ENCODE measurements at regions not wholly inside any gene's neighbourhood (a gene's known extent, or its start where the extent isn't known, plus 50 kb on each side); places are given as distances from the start of the nearest gene placed in this dataset.

DNA sequence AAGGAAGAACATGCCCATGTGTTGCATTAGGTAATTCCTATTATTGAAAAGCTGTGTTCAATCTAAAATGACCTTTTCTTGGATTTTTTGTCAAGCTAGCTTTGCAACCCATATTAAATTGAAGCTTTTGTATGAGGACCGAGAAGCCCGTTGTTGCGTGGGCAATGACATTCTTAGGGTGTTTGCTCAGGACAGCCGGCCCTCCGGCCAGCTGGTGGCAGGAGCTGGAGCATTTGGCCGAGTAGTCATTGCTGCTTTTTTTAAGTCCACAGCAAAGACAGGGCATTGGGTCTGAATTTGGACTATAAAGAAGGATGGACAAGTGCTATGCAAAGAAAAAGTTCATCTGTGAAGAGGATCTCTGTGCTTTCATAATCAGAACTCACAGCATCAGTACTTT, 365.8 kb downstream of the SAMD5 start:
- Mint-ChIP-seq H3K27ac (ENCODE audit: unreplicated experiment) (no peak overlapping the region), H3K36me3 (ENCODE audit: unreplicated experiment) (no peaks in the 10 kb centered on the region), H3K27me3 (ENCODE audit: unreplicated experiment) (no peaks in the 10 kb centered on the region), H3K4me3 (ENCODE audit: unreplicated experiment) (no peak overlapping the region), H3K4me1 (ENCODE audit: unreplicated experiment) (peaks cover 35% of the 10 kb centered on the region), H3K9me3 (ENCODE audit: unreplicated experiment) (no peaks in the 10 kb centered on the region)
- DNase-seq (ENCODE audit: extremely low spot score, unreplicated experiment): no peak
- TF ChIP-seq, protein P1, sequence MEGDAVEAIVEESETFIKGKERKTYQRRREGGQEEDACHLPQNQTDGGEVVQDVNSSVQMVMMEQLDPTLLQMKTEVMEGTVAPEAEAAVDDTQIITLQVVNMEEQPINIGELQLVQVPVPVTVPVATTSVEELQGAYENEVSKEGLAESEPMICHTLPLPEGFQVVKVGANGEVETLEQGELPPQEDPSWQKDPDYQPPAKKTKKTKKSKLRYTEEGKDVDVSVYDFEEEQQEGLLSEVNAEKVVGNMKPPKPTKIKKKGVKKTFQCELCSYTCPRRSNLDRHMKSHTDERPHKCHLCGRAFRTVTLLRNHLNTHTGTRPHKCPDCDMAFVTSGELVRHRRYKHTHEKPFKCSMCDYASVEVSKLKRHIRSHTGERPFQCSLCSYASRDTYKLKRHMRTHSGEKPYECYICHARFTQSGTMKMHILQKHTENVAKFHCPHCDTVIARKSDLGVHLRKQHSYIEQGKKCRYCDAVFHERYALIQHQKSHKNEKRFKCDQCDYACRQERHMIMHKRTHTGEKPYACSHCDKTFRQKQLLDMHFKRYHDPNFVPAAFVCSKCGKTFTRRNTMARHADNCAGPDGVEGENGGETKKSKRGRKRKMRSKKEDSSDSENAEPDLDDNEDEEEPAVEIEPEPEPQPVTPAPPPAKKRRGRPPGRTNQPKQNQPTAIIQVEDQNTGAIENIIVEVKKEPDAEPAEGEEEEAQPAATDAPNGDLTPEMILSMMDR (IDR thresholded peaks at IDR 0.05): no peak

DNA sequence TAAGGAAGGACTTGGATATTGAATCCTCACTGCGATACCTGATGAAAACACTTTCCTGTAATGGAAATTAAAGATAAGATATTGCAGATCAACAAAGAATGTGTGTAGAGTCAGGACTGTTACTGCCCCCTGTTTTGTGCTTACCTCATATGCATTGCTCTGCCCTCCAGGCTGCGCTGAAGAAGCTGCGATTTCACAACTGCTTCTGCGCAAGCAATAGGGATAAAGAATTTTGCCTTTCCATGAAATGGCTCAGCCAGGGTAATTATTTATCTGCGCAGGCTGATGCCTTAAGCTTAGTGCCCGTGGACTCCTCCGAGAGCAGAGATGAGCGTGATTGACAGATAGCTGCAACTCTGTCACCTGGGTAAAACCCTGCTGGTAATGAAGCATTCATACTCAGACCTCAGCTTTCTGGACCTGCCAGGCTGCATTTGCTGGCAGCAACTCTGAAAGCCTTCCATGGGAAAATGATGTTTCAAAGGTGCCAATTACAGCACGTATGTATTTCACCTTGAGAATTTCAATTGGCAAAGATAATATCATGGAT, 370.6 kb downstream of the SAMD5 start:
- H3K27me3 Mint-ChIP-seq (ENCODE audit: unreplicated experiment): no peaks in the 10 kb centered on the region
- H3K9me3 Mint-ChIP-seq (ENCODE audit: unreplicated experiment): no peaks in the 10 kb centered on the region
- no peaks in the 10 kb centered on the region for H3K36me3 Mint-ChIP-seq (ENCODE audit: unreplicated experiment)
- peaks cover 19% of the 10 kb centered on the region for H3K4me1 Mint-ChIP-seq (ENCODE audit: unreplicated experiment)
- H3K27ac Mint-ChIP-seq (ENCODE audit: unreplicated experiment): no peak overlapping the region
- DNase-seq (ENCODE audit: extremely low spot score, unreplicated experiment): no peak
- H3K4me3 Mint-ChIP-seq (ENCODE audit: unreplicated experiment): no peak overlapping the region
- TF ChIP-seq, protein P1 (IDR thresholded peaks at IDR 0.05): no peak

DNA sequence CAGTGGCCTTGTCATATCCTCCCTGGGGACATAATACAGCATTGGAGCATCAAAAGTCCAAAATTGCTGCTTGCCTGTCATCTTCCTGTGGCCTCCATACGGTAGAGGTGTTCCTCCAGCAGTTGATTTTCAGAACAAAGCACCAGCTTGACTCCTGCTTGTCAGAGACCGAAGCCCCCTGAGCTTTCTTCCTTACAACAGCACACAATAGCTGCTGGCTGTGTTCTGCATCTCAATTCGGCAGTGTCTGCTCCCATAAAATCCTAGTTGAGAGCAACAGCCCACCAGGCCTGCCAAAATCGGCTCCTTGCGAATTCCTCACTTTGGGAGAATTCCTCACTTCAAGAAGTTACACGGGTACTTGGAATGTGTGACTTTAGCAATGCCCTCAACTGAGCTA, 372.9 kb downstream of the SAMD5 start:
- no peak for DNase-seq (ENCODE audit: extremely low spot score, unreplicated experiment)
- Mint-ChIP-seq H3K4me3 (ENCODE audit: unreplicated experiment) (no peak overlapping the region), H3K27me3 (ENCODE audit: unreplicated experiment) (no peaks in the 10 kb centered on the region), H3K4me1 (ENCODE audit: unreplicated experiment) (peaks cover 4% of the 10 kb centered on the region), H3K36me3 (ENCODE audit: unreplicated experiment) (no peaks in the 10 kb centered on the region), H3K9me3 (ENCODE audit: unreplicated experiment) (peaks cover 4% of the 10 kb centered on the region), H3K27ac (ENCODE audit: unreplicated experiment) (no peak overlapping the region)
- TF ChIP-seq, protein P1 (IDR thresholded peaks at IDR 0.05): no peak

DNA sequence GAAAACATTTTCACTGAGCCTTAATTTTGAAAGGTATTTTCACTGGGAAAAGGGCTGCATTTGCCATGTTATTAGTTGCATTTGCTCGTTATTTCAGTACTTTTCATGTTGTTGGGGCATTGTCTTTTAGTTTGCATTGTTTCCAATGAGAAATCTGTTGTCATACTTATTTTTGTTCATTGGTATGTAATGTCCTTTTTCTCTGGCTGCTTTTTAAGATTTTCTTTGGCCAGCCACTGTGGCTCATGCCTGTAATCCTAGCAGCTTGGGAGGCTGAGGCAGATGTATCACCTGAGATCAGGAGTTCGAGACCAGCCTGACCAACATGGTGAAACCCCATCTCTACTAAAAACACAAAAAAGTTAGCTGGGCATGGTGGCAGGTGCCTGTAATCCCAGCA, 379.9 kb downstream of the SAMD5 start:
- Mint-ChIP-seq H3K27me3 (ENCODE audit: unreplicated experiment) (no peaks in the 10 kb centered on the region), H3K27ac (ENCODE audit: unreplicated experiment) (no peak overlapping the region), H3K9me3 (ENCODE audit: unreplicated experiment) (peaks cover 9% of the 10 kb centered on the region), H3K4me3 (ENCODE audit: unreplicated experiment) (no peak overlapping the region), H3K36me3 (ENCODE audit: unreplicated experiment) (peaks cover 9% of the 10 kb centered on the region), H3K4me1 (ENCODE audit: unreplicated experiment) (no peaks in the 10 kb centered on the region)
- no peak for DNase-seq (ENCODE audit: extremely low spot score, unreplicated experiment)
- TF ChIP-seq, protein P1 (IDR thresholded peaks at IDR 0.05): no peak

DNA sequence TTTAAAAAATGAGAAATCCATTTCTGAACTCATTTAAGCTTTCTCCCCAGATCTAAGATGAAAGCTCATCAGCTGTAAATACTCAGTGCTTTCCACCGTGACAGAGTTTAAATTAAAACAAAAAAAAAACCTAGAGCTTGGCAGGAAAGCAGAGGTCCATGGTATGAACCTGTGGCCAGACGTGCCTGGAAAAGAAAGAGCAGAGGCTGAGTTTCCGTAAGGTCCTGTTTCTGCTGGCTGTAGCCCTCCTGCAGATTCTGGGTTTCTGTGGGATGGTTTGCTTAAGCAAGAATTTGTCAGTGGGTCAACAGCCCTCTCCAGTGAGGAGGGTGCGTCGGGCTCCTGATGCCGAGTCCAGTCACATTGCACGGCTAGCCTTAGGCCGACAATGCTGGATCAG, 383.2 kb downstream of the SAMD5 start:
- DNase-seq (ENCODE audit: extremely low spot score, unreplicated experiment): no peak
- Mint-ChIP-seq H3K36me3 (ENCODE audit: unreplicated experiment) (peaks cover 9% of the 10 kb centered on the region), H3K4me3 (ENCODE audit: unreplicated experiment) (no peak overlapping the region), H3K27me3 (ENCODE audit: unreplicated experiment) (no peaks in the 10 kb centered on the region), H3K4me1 (ENCODE audit: unreplicated experiment) (no peaks in the 10 kb centered on the region), H3K9me3 (ENCODE audit: unreplicated experiment) (peaks cover 5% of the 10 kb centered on the region), H3K27ac (ENCODE audit: unreplicated experiment) (no peak overlapping the region)
- TF ChIP-seq, protein P1 (IDR thresholded peaks at IDR 0.05): no peak

All from osteocyte (in vitro differentiated cells).